Smooth muscle cell (in vitro differentiated cells): ENCODE measurements at regions not wholly inside any gene's neighbourhood (a gene's known extent, or its start where the extent isn't known, plus 50 kb on each side); places are given as distances from the start of the nearest gene placed in this dataset.

Source experiments
- DNase-seq: peaks from one replicate; lab custom pipeline; 2025; ENCODE audit not compliant: unreplicated experiment; lab: John Stamatoyannopoulos, UW
- H2AFZ ChIP-seq: fragments of 200-600 bp; sonication (generic); 2 replicates; pipeline ENCODE4 v1.6.0; 2016; ENCODE audit warnings: antibody characterized with exemption, low read depth, mild to moderate bottlenecking
- H3F3A ChIP-seq: fragments of 200-600 bp; sonication (generic); 2 replicates; pipeline ENCODE4 v1.6.0; 2017; ENCODE audit warnings: antibody characterized with exemption, low read depth
- H3K27ac ChIP-seq: fragments of 200-600 bp; sonication (generic); 2 replicates; pipeline ENCODE4 v1.5.1; 2016; ENCODE audit warnings: low read depth, mild to moderate bottlenecking
- H3K27me3 ChIP-seq: fragments of 200-600 bp; sonication (generic); 2 replicates; pipeline ENCODE4 v1.6.1; 2016; ENCODE audit warnings: low read depth, mild to moderate bottlenecking
- H3K36me3 ChIP-seq: fragments of 200-600 bp; sonication (generic); 2 replicates; pipeline ENCODE4 v1.5.1; 2016; ENCODE audit warnings: low read depth
- H3K4me1 ChIP-seq: fragments of 200-600 bp; sonication (generic); 2 replicates; pipeline ENCODE4 v1.5.1; 2016; ENCODE audit warnings: low read depth
- H3K4me2 ChIP-seq: fragments of 200-600 bp; sonication (generic); 2 replicates; pipeline ENCODE4 v1.6.0; 2016; ENCODE audit warnings: mild to moderate bottlenecking
- H3K4me3 ChIP-seq: fragments of 200-600 bp; sonication (generic); 2 replicates; pipeline ENCODE4 v1.5.1; 2016; ENCODE audit warnings: mild to moderate bottlenecking
- H3K79me2 ChIP-seq: fragments of 200-600 bp; sonication (generic); 2 replicates; pipeline ENCODE4 v1.6.0; 2016; ENCODE audit warnings: low read depth, mild to moderate bottlenecking
- H3K9ac ChIP-seq: fragments of 200-600 bp; sonication (generic); 2 replicates; pipeline ENCODE4 v1.6.0; 2016; ENCODE audit warnings: low read depth
- H3K9me3 ChIP-seq: fragments of 200-600 bp; sonication (generic); replicated peaks from 2 replicates; pipeline ENCODE4 v1.5.1; 2016; ENCODE audit warnings: low read depth
- H4K20me1 ChIP-seq: fragments of 200-600 bp; sonication (generic); 2 replicates; pipeline ENCODE4 v1.6.0; 2016; ENCODE audit warnings: low read depth
- WGBS: methylation state at CpG from one replicate; pipeline ENCODE4 v1.1.7; 2016; ENCODE audit warnings: low lambda C conversion rate; 5-methylcytosine and 5-hydroxymethylcytosine counted together
- TF ChIP-seq, protein P1 (sequence below): fragments of 200-600 bp; sonication (generic); IDR thresholded peaks from 2 replicates; pipeline ENCODE4 v1.5.1; 2017; ENCODE audit warnings: borderline replicate concordance, mild to moderate bottlenecking, antibody characterized with exemption; ENCODE audit not compliant: insufficient read depth, poor library complexity, severe bottlenecking

DNA sequence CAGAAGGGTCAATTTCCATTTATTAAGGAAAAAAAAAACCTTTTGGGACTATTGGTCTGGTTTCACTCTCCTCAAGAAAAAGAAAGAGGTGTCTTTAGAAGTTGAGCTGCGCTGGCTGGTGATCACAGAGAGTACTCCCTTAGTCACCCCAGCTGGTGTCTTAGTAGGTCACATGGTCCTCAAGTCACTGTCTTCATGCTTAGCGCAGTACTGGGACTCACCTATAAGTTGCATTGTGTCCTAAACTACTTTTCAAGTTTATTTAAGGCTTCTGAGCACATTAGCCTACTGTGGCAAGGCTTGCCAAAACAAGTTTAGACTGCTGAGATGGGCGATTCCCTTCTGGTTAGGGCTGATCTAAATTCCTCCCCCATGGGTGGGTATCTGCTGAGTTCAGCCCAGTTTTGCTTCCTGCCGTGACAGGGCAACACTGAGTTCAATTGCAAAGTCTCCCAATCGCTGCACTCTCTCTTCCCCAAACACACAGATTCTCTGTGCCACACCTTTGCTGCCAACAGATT is 824.9 kb upstream of the CRIM1 start:
- H4K20me1 ChIP-seq = no peaks in the 10 kb centered on the region
- no peaks in the 10 kb centered on the region for H3K36me3 ChIP-seq
- no peak for DNase-seq
- no peak overlapping the region for H3K4me2 ChIP-seq
- no peak overlapping the region for H3K9ac ChIP-seq
- H3F3A ChIP-seq = no peaks in the 10 kb centered on the region
- 86% methylated on average over 5 of the region's 5 CpGs for WGBS
- no peaks in the 10 kb centered on the region for H3K4me1 ChIP-seq
- no peaks in the 10 kb centered on the region for H3K9me3 ChIP-seq
- TF ChIP-seq, protein P1, sequence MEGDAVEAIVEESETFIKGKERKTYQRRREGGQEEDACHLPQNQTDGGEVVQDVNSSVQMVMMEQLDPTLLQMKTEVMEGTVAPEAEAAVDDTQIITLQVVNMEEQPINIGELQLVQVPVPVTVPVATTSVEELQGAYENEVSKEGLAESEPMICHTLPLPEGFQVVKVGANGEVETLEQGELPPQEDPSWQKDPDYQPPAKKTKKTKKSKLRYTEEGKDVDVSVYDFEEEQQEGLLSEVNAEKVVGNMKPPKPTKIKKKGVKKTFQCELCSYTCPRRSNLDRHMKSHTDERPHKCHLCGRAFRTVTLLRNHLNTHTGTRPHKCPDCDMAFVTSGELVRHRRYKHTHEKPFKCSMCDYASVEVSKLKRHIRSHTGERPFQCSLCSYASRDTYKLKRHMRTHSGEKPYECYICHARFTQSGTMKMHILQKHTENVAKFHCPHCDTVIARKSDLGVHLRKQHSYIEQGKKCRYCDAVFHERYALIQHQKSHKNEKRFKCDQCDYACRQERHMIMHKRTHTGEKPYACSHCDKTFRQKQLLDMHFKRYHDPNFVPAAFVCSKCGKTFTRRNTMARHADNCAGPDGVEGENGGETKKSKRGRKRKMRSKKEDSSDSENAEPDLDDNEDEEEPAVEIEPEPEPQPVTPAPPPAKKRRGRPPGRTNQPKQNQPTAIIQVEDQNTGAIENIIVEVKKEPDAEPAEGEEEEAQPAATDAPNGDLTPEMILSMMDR = no peak
- H3K79me2 ChIP-seq = no peaks in the 10 kb centered on the region
- H2AFZ ChIP-seq = no peak overlapping the region
- H3K4me3 ChIP-seq = no peak overlapping the region
- H3K27me3 ChIP-seq = no peaks in the 10 kb centered on the region
- no peak overlapping the region for H3K27ac ChIP-seq

DNA sequence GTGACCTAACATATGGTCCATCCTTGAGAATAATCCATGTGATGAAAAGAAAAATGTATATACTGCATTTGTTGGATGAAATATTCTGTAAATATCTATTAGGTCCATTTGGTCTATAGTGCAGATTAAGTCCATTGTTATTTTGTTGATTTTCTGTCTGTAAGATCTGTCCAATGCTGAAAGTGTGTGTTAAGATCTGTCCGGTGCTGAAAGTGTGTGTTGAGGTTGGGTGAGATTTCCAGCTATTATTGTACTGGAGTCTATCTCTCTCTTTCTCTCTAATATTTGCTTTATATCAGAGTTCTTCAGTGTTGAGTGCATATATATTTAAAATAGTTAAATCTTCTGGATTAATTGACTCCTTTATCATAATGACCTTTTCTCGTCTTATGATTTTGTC is 828.8 kb upstream of the CRIM1 start:
- H3K9ac ChIP-seq = no peak overlapping the region
- no peak overlapping the region for H3K4me2 ChIP-seq

DNA sequence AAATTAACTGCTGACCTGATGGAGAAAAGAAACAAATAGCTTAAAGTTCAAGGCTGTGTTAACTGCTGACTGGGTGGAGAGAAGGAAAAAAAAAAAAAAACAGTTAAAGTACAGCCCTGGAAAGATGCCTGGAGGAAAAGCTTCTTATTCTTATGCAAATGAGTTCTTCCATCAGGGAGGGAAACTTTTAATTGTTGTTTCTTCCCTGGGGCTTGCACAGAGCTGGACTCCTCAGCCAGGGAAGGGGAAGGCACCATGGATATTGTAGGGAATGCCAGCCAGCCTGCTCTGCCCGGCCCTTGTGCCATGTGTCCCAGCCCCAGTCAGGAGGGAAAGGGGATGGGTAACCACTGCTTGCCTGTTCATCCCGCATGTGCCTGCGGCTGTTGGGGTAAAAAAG is 833.1 kb upstream of the CRIM1 start:
- Histone ChIP-seq H4K20me1 (no peaks in the 10 kb centered on the region), H3K27me3 (no peaks in the 10 kb centered on the region), H3K9ac (no peak overlapping the region), H3K4me3 (no peak overlapping the region), H3K4me1 (no peaks in the 10 kb centered on the region), H2AFZ (no peak overlapping the region), H3K27ac (no peak overlapping the region), H3K36me3 (no peaks in the 10 kb centered on the region), H3K4me2 (no peak overlapping the region), H3K79me2 (no peaks in the 10 kb centered on the region), H3F3A (no peaks in the 10 kb centered on the region), H3K9me3 (no peaks in the 10 kb centered on the region)
- DNase-seq = no peak
- TF ChIP-seq, protein P1 = no peak
- 89% methylated on average over 3 of the region's 3 CpGs for WGBS

More for the DNA sequence above, 828.8 kb upstream of the CRIM1 start:
- Histone ChIP-seq H3K4me1 (no peaks in the 10 kb centered on the region), H3K9me3 (no peaks in the 10 kb centered on the region), H3K36me3 (no peaks in the 10 kb centered on the region), H3K79me2 (no peaks in the 10 kb centered on the region), H2AFZ (no peak overlapping the region), H4K20me1 (no peaks in the 10 kb centered on the region), H3K27ac (no peak overlapping the region), H3K4me3 (no peak overlapping the region), H3F3A (no peaks in the 10 kb centered on the region), H3K27me3 (no peaks in the 10 kb centered on the region)
- TF ChIP-seq, protein P1 = no peak
- no peak for DNase-seq
- 94% methylated on average over 2 of the region's 2 CpGs for WGBS

DNA sequence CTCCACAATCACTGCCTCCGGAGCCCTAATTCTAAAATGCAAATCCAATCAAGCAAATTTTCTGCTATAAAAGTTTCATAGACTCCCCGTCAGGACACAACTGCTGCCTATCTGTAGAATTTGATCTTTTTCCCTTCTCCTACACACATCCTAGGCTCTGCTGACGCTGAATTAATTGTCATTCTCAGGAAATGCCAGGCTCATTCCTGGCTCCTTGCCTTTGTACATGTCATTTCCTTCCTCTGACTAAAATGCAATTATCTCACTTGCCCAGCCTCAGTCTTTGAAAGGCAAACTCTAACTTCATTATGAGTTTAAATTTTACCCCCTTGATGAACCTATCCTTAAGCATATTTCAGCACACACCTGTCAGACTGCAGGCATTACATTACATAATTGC is 844.9 kb upstream of the CRIM1 start:
- H3K27ac ChIP-seq = no peak overlapping the region
- 70% methylated on average over 3 of the region's 3 CpGs for WGBS
- H3K36me3 ChIP-seq = no peaks in the 10 kb centered on the region
- no peak for DNase-seq
- no peaks in the 10 kb centered on the region for H3K9me3 ChIP-seq
- no peaks in the 10 kb centered on the region for H4K20me1 ChIP-seq
- no peaks in the 10 kb centered on the region for H3F3A ChIP-seq
- no peaks in the 10 kb centered on the region for H3K79me2 ChIP-seq
- TF ChIP-seq, protein P1 = no peak
- no peak overlapping the region for H3K9ac ChIP-seq
- no peaks in the 10 kb centered on the region for H3K27me3 ChIP-seq
- H3K4me1 ChIP-seq = no peaks in the 10 kb centered on the region
- H2AFZ ChIP-seq = no peak overlapping the region
- no peak overlapping the region for H3K4me2 ChIP-seq
- H3K4me3 ChIP-seq = no peak overlapping the region
